Superior temporal gyrus (tissue), 1 donor: ENCODE measurements at regions not wholly inside any gene's neighbourhood (a gene's known extent, or its start where the extent isn't known, plus 50 kb on each side); places are given as distances from the start of the nearest gene placed in this dataset.
"Not testable (repeated sequence)": the region's sequence is repeated elsewhere in the genome, so short reads cannot be mapped to it uniquely, and the experiment has no call there.

Experiments used
- DNase-seq: peaks from one replicate; pipeline ENCODE4 v3.0.0-alpha.2; 2016; ENCODE audit errors: extremely low spot score

DNA sequence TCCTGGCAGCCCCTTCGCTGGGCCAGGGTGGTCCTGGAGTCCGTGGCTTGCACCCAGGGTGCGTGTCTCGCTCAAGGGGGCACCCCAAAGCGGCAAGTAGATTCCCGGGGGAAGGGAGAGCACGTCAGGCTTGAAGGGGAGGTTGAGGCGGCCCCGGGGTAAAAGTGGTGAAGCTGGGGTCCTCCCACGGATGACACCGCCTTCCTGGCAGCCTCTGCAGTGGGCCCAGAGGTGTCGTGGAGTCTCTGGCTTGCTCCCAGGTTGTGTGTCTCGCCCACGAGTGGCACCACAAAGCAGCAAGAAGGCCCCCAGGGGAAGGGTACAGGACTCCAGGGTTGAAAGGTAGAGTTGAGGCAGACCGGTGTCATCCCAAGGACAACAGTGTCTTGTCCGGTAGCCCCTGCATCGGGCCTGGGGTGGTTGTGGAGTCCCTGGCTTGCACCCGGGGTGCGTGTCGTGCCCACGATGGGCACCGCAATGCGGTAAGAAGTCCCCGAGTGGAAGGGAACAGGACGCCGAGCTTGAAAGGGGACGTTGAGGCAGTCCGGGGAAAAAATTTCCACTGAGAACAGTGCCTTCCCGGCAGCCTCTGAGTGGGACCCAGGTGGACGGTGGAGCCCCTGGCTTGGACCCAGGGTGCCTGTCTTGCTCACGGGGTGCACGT lies 158.0 kb upstream of the ALG10B start:
- DNase-seq: no peak

DNA sequence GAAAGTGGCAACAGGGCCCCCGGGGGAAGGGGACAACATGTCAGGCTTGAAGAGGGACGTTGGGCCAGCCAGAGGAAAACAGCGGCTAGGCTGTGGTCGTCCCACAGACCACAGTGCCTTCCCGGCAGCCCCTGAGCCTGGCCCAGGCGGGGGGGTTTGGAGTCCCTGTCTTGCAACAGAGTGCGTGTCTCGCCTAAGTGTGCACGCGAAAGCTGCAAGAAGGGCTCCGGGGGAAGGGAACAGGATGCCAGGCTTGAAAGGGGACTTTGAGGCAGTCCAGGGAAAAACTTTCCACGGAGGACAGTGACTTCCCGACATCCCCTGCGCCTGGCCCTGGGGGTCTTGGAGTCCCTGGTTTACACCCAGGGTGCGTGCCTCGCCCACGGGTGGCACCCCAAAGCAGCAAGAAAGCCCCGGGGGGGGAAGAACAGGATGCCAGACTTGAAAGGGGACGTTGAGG lies 157.5 kb upstream of the ALG10B start:
- DNase-seq: no peak

DNA sequence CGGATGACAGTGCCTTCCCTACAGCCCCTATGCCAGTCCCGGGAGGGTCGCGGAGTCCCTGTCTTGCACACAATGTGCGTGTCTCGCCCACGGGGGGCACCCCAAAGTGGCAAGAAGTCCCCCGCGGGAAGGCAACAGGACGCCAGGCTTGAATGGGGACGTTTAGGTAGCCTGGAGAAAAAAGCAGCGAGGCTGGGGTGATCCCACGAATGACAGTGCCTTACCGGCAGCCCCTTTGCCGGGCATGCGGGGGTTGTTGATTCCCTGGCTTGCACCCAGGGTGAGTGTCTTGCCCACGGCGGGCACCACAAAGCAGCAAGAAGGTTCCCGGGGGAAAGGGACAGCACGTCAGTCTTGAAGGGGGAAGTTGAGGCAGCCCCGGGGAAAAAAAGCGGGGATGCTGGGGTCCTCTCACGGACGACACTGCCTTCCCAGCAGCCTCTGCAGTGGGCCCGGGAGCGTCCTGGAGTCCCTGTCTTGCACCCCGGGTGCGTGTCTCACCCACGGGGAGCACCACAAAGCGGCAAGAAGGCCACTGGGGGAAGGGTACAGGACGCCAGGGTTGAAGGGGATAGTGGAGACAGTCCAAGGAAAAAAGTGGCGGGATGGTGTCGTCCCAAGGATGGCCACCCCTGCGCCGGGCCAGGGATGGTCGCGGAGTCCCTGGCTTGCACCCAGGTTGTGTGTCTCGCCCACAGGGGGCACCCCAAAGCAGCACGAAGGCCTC lies 156.8 kb upstream of the ALG10B start:
- no peak for DNase-seq

DNA sequence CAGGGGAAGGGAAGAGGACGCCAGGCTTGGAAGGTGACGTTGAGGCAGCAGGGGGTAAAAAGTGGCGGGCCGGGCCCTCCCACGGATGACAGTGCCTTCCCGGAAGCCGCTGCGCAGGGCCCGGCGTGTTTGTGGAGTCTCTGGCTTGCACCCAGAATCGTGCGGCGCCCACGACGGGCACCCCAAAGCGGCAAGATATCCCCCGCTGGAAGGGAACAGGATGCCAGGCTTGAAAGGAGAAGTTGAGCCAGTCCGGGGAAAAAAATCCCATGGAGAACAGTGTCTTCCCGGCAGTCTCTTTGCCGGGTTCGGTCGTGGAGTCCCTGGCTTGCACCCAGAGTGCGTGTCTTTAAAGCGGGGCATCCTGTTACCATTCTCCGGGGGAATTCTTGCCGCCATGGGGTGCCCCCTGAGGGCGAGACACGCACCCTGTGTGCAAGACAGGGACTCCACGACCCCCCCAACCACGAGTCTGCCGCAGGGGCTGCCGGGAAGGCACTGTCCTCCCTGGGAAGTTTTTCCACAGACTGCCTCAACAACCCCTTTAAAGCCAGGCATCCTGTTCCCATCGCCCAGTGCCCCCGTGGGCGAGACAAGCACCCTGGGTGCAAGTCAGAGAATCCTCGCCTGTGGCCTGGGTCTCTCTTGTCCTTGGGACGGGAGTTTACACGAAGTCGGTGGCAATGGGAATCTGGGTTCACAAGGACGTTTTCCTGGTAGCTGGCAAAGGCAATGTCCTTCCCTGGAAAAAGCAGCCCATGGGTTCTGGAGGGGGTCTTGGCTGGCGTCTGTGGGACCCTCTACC lies 156.1 kb upstream of the ALG10B start:
- DNase-seq: no peak

DNA sequence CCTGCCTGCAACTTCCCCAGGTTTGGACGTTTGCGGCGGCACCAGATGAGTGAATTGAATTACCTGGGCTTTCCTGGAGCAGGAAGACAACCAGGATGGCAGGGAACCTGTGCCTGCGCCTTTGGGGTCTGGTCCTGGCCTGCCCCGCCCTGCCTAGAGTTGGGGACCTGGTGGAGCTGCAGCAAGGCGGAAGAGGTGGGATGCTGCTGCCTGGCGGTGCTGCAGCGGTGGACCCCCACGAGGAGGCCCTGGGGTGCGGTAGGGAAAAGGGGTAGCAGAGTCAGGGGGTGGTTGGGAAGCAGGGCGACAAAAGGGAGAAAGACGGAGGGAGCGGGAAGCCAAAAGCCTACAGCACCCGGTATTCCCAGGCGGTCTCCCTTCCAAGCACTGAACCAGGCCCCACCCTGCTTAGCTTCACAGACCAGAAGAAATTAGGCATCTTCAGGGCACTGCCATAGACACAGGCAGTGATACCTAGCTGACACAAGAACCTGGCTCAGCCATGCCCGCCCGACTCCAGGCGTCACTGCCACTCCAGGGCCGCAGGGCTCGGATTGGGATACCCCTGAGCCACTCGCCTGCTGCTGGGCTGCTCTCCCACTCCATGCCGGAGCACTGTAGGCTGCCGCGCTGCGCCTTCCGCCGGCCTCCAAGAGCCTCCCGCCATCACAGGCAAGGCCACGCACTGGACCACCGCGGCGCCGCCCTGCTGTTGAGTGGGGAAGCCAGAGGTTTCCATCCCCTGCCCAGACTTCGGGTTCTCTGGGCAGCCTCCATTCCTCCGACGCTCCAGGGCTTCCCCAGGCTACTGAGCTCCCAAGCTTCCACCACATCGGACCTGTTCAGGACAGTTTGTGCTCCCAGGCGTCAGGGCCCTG lies 155.2 kb upstream of the ALG10B start:
- DNase-seq: no peak

DNA sequence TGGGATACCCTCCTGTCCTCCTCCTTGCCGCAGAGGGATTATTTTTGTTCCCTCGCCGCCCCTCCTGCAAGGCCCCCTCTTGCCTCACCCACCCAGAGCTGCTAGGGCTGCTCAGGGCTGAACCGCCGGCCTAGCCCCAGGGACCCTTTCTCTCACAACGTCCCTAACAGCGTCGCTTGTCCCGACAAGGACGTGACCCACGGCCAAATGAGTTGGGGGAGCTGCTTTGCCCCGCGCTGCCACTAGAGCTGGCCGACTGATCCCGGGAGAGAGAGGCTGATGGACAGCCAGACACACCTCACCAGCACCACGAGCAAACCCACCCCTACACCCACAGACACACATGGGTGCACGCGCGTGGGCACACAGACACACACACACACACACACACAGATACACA lies 154.6 kb upstream of the ALG10B start:
- DNase-seq: no peak

DNA sequence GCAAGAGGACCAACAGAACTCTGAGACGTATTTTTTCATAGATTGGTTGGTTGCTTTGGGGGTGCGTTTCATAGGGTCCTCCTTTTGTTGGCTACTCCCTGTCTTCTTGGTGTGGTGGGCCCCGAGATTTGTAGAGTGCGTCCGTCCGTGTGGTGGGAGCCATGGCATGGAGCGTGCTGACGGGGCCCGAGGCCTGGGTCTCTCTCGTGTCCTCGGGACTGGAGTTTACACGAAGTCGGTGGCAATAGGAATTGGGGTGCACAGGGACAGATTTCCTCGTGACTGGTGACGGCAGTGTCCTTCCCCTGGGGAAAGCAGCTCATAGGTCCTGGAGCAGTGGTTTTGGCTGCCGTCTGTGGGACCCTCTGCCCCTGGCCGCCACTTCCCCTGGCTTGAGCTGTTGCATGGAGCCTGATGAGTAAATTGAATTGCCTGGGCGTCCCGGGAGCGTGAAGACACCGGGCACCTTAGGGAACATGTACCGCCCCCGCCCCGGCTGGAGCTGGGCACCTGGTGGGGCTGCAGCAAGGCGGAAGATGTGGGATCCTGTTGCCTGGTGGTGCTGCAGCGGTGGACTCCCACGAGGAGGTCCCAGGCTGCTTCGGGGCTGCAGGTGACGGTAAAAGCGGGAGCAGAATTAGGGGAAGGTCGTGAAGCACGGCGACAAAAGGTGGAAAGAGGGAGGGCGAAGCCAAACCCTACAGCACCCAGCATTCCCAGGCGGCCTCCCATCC lies 153.7 kb upstream of the ALG10B start:
- no peak for DNase-seq

DNA sequence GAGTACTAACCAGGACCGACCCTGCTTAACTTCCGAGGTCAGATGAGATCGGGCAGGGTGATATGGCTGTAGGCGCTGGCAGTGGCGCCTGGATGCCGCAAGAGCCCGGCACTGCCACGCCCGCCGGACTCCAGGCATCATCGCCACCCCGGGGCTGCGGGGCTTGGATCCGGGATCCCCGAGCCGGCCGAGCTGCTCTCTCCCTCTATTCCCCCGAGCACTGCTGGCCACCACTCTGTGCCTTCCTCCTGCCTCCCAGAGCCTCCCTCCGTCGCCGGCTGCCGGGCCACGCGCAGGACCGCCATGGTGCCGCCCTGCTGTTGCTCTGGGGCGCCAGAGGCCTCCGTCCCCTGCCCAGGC lies 153.2 kb upstream of the ALG10B start:
- no peak for DNase-seq

DNA sequence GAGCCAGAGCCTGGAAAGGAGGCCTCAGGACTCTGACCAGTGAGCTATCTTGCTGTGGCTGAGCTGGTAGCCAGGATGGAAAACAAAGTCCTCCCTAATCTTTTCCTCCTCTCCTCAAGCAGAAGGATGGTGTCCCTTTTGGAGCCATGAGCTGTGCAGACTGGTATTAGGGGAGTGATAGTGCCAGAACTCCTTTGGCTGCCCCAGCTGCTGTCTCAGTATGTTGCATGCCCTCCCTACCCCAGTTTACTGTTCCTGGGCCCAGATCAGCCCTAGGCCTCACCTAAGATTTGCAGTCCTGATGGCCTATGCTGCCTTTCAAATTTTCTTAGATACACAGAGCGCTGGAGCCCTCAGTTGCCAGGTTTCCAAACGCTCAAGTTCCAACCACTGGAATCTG lies 150.3 kb upstream of the ALG10B start:
- DNase-seq: no peak

DNA sequence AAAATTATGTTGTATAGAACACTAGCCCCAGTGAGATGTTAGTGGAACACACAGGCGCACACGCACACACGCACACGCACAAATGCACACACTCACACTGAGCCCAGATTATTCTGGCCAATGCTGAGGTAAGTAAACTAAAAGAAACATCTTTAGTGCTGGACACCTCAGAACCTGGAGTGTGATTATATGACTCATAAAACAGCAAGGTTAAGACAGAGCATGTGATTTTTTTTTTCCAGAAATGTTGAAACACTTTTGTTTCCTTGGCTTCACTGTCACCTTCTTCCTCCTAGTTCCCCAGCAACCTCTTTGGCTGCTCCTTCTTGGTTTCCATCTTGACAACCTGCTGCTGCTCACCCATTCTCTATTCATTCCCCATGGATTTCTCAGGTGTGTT lies 141.0 kb upstream of the ALG10B start:
- DNase-seq: no peak

DNA sequence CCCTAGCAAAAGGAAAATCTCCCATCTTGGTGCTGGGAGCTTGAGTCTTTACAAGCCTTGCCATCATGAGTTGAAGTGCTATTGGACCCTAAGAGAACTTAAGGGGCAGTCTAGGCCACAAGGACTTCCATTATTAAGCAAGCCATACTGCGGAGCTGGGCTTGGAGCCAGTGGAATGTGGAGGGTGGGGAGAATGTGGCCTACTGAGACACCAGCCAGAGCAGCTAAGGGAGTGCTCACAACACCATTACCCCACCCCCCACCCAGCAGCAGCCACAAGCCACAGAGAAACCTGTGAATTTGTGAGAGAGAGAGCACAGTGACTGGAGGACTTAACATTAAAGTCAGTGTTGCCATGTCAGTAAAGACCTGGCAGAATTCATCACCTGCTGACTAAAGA lies 133.0 kb upstream of the ALG10B start:
- DNase-seq: not testable (repeated sequence)

DNA sequence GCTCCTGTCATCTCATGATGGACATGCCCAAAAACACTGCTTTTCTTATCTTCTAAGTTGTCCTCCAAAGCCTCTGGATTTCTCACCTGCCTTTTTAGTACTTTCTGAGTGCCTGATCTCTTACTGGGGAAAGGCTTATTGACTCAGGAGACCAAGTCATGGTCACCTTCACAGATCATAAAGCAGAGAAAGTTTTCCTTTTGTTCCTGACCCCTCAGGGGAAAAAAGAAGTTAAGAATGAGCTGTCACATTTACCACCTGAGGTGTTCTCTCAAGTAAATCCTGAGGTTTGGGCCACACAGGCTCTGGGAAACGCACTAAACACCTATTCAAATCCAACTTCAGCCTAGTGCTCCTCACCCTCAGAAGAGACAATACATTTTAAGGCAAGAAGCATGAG lies 119.3 kb upstream of the ALG10B start:
- not testable (repeated sequence) for DNase-seq

DNA sequence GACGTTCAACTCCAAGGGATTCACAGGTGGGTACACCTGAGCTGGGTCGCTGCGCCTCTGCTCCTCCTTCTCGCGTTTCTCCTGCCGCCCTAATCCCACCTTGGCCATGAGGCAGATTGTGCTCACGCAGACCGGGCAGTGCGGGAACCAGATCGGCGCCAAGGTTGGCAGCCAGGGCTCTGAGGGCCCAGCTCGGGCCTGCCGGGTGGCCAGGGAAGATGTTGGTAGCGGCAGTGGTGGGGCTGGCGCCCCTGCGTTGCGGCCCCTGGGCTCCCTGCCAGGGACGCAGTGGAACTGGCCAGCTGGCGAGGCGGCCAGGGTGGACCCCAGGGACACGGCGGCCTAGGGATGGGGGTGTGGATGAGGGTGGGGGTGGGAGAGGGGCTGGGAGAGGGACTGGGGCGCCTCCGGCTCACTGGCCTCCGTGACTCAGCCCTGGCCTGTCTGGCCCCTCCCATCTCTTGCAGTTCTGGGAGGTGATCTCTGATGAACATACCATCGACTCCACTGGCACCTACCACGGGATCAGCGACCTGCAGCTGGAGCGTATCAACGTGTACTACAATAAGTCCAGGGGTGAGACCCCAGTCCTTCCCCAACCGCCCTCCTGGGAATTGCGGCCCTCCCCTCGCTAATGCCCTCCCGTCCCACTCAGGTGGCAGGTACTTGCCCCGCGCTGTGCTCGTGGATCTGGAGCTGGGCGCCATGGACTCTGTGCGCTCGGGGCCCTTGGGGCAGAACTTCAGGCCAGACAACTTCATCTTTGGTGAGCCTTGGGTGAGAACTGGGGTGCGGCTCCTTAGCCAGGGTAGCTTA lies 114.9 kb upstream of the ALG10B start:
- DNase-seq: no peak

DNA sequence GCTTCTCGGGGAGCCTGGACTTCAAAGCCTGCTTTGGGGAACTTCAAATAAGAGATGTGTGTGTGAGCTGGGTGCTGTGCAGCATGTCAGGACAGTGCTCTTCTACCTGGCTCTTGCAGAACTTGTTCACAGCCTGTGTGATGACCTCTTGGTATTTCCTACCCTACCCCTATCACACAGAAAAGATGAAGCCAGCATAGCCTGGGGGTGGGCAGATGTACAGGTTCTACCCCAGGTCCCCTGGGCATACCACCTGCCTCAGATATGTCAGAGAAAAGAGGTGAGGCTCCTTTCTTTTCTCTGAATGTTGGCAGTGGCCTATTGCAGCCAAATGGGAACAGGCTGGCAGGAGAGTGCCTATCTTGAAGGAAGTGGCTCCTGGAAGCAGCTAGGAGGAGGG lies 111.7 kb upstream of the ALG10B start:
- DNase-seq: no peak

DNA sequence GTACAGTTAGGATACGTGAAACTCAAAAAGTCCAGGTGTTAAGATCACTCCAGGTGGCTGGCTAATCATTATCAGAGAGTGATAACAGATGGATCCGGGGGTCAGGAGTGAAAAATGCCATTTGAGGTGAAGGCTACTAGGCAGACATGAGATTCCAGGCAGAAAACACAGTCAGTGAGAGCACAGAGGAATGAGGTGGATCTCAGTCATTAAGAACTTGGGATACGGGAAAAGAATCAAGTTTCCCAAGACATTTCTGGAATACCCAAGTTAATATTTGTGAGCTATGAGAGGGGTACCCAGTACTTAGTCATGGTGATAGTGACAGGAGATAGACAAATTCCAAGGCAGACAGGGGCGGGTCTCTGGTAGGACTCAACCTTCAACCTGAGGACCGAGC lies 94.6 kb upstream of the ALG10B start:
- no peak for DNase-seq

DNA sequence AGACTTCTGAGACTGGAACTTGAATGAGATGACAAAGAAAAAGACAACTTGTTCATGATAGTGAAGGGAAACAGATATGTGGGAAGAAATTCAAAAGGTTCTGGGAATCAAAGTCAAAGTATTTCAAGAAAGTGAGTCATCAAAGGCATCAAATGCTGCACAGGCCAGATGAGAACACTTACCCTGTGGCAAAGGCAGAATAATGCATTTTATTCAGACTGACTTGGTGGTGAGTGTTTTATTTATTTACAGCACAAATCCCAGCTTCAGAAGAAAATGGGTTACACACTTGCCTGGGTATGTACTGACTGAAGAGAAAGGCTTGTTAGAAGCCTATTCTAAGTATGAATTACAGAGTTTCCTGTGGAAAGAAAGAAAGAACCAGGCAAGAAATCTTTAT lies 78.2 kb upstream of the ALG10B start:
- DNase-seq: not testable (repeated sequence)

DNA sequence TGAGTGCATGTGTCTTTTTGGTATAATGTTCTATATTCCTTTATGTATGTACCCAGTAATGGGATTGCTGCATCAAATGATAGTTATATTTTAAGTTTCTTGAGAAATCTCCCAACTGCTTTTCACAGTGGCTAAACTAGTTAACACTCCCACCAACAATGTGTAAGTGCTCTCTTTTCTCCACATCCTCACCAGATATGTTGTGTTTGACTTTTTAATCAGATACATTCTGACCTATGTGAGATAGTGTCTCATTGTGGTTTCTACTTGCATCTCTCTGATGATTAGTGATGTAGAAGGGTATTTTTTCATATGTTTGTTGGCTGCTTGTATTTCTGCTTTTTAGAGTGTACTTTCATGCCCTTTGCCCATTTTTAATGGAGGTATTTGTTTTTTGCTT lies 62.8 kb upstream of the ALG10B start:
- DNase-seq: no peak

DNA sequence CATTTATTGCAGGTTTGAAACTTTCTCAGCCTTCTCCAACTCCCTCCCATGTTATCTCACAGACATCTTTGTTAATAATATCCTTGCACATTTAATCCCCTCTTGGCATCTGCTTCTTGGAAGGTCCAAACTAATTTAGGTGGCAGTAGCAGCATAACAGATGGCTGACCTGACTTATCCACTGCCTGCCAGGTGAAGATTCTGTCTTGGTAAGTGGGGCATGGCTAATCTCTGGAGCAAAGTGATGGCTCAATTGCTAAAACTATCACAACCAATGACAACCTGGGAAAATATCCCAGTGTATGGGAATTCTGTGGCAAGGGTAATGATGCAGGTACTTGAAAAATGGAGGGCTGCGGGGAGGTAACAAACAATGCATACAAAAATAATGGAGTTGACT lies 58.2 kb upstream of the ALG10B start:
- no peak for DNase-seq
